ENCODE measurements at regions not wholly inside any gene's neighbourhood (a gene's known extent, or its start where the extent isn't known, plus 50 kb on each side); places are given as distances from the start of the nearest gene placed in this dataset.

DNA sequence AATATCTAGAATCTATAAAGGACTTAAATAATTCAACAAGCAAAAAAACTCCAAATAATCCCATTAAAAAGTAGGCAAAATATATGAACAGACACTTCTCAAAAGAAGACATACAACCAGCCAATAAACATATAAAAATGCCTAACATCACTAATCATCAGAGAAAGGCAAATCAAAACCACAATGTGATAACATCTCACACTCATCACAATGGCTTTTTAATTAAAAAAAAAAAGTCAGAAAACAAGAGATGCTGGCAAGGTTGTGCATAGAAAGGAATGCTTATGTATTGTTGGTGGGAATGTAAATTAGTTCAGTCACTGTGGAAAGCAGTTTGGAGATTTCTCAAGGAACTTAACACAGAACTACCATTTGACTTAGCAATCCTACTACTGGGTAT lies 979.6 kb upstream of the MAP3K7 start (continued):
- TF ChIP-seq SMC3 (IDR thresholded peaks at IDR 0.05; ENCODE audit: borderline replicate concordance, low read length) = no peak
- no peak for TF ChIP-seq BMI1 (IDR thresholded peaks at IDR 0.05; ENCODE audit: borderline replicate concordance)
- TF ChIP-seq NRF1 (conservative IDR thresholded peaks at IDR 0.05; ENCODE audit: low read depth, low read length) = no peak
- TF ChIP-seq, protein P1, sequence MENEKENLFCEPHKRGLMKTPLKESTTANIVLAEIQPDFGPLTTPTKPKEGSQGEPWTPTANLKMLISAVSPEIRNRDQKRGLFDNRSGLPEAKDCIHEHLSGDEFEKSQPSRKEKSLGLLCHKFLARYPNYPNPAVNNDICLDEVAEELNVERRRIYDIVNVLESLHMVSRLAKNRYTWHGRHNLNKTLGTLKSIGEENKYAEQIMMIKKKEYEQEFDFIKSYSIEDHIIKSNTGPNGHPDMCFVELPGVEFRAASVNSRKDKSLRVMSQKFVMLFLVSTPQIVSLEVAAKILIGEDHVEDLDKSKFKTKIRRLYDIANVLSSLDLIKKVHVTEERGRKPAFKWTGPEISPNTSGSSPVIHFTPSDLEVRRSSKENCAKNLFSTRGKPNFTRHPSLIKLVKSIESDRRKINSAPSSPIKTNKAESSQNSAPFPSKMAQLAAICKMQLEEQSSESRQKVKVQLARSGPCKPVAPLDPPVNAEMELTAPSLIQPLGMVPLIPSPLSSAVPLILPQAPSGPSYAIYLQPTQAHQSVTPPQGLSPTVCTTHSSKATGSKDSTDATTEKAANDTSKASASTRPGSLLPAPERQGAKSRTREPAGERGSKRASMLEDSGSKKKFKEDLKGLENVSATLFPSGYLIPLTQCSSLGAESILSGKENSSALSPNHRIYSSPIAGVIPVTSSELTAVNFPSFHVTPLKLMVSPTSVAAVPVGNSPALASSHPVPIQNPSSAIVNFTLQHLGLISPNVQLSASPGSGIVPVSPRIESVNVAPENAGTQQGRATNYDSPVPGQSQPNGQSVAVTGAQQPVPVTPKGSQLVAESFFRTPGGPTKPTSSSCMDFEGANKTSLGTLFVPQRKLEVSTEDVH (IDR thresholded peaks at IDR 0.05; ENCODE audit: low read depth, partially characterized antibody) = no peak
- TF ChIP-seq, protein P2, sequence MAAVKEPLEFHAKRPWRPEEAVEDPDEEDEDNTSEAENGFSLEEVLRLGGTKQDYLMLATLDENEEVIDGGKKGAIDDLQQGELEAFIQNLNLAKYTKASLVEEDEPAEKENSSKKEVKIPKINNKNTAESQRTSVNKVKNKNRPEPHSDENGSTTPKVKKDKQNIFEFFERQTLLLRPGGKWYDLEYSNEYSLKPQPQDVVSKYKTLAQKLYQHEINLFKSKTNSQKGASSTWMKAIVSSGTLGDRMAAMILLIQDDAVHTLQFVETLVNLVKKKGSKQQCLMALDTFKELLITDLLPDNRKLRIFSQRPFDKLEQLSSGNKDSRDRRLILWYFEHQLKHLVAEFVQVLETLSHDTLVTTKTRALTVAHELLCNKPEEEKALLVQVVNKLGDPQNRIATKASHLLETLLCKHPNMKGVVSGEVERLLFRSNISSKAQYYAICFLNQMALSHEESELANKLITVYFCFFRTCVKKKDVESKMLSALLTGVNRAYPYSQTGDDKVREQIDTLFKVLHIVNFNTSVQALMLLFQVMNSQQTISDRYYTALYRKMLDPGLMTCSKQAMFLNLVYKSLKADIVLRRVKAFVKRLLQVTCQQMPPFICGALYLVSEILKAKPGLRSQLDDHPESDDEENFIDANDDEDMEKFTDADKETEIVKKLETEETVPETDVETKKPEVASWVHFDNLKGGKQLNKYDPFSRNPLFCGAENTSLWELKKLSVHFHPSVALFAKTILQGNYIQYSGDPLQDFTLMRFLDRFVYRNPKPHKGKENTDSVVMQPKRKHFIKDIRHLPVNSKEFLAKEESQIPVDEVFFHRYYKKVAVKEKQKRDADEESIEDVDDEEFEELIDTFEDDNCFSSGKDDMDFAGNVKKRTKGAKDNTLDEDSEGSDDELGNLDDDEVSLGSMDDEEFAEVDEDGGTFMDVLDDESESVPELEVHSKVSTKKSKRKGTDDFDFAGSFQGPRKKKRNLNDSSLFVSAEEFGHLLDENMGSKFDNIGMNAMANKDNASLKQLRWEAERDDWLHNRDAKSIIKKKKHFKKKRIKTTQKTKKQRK (IDR thresholded peaks at IDR 0.05; ENCODE audit: low read depth, low read length) = no peak

DNA sequence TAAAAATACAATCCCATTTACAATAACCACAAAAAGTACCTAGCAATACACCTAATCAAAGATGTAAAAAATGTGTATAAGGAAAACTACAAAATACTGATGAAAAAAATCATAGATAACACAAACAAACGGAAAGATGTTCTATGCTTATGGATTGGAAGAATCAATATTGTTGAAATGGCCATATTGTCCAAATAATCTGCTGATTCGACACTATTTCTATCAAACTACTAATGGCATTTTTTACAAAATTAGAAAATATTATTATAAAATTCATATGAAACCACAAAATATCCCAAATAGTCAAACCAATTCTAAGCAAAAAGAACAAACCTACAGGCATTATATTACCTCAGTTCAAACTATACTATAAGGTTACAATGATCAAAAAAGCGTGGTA lies 978.3 kb upstream of the MAP3K7 start:
- no peak overlapping the region for H3K27ac ChIP-seq (ENCODE audit: control insufficient read depth, insufficient read depth)
- BruUV-seq (replicated peaks) = no TSS peak
- SMC1A ChIA-PET (ENCODE audit: uncharacterized antibody, unreplicated experiment) = no interaction called here
- RAD21 ChIA-PET (ENCODE audit: unreplicated experiment) = no interaction called here
- intact Hi-C loops (cut with micrococcal nuclease; ENCODE audit: unreplicated experiment) = no loop called here
- no peaks in the 10 kb centered on the region for H3K27me3 ChIP-seq (replicated peaks in 1 of 2; ENCODE audit: control insufficient read depth in 2 of 2, insufficient read depth in 2 of 2, low read length in 1 of 2)
- FAIRE-seq = no peak
- TF ChIP-seq, protein P3, sequence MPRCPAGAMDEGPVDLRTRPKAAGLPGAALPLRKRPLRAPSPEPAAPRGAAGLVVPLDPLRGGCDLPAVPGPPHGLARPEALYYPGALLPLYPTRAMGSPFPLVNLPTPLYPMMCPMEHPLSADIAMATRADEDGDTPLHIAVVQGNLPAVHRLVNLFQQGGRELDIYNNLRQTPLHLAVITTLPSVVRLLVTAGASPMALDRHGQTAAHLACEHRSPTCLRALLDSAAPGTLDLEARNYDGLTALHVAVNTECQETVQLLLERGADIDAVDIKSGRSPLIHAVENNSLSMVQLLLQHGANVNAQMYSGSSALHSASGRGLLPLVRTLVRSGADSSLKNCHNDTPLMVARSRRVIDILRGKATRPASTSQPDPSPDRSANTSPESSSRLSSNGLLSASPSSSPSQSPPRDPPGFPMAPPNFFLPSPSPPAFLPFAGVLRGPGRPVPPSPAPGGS (IDR thresholded peaks at IDR 0.05; ENCODE audit: borderline replicate concordance, insufficient read depth, low read depth, low read length, poor library complexity, severe bottlenecking) = no peak
- TF ChIP-seq, protein P4, sequence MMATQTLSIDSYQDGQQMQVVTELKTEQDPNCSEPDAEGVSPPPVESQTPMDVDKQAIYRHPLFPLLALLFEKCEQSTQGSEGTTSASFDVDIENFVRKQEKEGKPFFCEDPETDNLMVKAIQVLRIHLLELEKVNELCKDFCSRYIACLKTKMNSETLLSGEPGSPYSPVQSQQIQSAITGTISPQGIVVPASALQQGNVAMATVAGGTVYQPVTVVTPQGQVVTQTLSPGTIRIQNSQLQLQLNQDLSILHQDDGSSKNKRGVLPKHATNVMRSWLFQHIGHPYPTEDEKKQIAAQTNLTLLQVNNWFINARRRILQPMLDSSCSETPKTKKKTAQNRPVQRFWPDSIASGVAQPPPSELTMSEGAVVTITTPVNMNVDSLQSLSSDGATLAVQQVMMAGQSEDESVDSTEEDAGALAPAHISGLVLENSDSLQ (IDR thresholded peaks at IDR 0.05) = no peak
- TF ChIP-seq CREM (IDR thresholded peaks at IDR 0.05; ENCODE audit: low read depth) (no peak), ZBED1 (IDR thresholded peaks at IDR 0.05; ENCODE audit: borderline replicate concordance) (no peak), DPF2 (IDR thresholded peaks at IDR 0.05) (no peak)
- WGBS (ENCODE audit: insufficient coverage, insufficient replicate concordance, low lambda C conversion rate, missing lambda C conversion rate) = 0% methylated on average over 3 of the region's 3 CpGs
- POLR2A ChIA-PET = no interaction called here
- H3K4me1 ChIP-seq (ENCODE audit: control insufficient read depth, insufficient read depth, low read length) = no peaks in the 10 kb centered on the region
- no peak overlapping the region for H3K4me2 ChIP-seq (ENCODE audit: control insufficient read depth, insufficient read depth)
- no peak overlapping the region for H3K9ac ChIP-seq (ENCODE audit: control insufficient read depth, insufficient read depth, low read length)
- DNase-seq (ENCODE audit: low read depth, low spot score) = no peak
- H2AFZ ChIP-seq (ENCODE audit: control insufficient read depth, low read depth, low read length) = no peak overlapping the region
- no peaks in the 10 kb centered on the region for H3K79me2 ChIP-seq (ENCODE audit: control insufficient read depth, insufficient read depth, low read length)
- H3K9me3 ChIP-seq (replicated peaks; ENCODE audit: control insufficient read depth, insufficient read depth, low read length) = no peaks in the 10 kb centered on the region
- H3K4me3 ChIP-seq = no peak overlapping the region
- no peak for ATAC-seq
- in situ Hi-C loops (cut with MboI) = no loop called here
- no peaks in the 10 kb centered on the region for H4K20me1 ChIP-seq (ENCODE audit: control insufficient read depth, insufficient read depth)
- H3K36me3 ChIP-seq (ENCODE audit: control insufficient read depth in 2 of 2, insufficient read depth in 2 of 2, low read length in 1 of 2) = no peaks in the 10 kb centered on the region
- CTCF ChIA-PET = no interaction called here

All from GM12878 (cell line).